SW 1271 (cell line): ENCODE measurements at regions not wholly inside any gene's neighbourhood (a gene's known extent, or its start where the extent isn't known, plus 50 kb on each side); places are given as distances from the start of the nearest gene placed in this dataset.

Experiments used
- DNase-seq, 2 experiments: peaks; one replicate each; lab custom pipeline; 2025; lab: John Stamatoyannopoulos, UW

DNA sequence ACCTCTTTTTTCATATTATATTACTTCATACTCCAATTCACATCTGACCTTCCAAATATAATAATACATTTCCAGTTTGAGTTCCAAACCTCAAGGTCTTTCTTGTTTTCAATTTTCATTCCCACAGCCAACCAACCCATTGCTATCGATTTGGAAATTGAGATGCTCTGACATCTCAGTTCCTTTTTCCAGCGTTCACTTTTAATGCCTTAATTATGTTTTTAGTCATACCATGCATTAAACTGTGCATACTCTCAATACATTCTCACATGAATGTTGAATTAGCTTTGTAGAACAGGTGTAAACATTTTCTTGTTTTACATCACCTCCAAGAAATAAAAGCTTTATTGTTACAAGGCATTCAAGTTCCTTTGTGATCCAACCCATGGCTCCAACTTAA lies 294.2 kb upstream of the ANO3 start:
- DNase-seq: no peak

DNA sequence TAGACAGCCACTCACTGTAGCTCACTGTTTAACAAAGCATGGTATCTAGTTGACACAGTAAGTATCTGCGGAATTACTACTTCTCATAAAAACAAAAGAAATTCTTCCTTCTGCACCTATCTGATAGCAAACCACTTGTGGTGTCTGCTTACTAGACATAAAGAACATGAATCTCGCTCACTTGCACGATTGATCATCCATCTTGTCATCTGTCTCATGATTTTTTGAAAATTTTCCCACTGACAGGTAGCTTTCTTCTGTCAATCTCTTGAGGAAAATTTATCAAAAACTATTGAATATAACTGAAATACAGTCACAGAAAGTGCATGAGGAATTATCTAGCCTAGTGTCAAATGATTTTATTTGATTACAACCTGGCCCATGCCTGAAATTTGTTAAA lies 291.6 kb upstream of the ANO3 start:
- no peak for DNase-seq

DNA sequence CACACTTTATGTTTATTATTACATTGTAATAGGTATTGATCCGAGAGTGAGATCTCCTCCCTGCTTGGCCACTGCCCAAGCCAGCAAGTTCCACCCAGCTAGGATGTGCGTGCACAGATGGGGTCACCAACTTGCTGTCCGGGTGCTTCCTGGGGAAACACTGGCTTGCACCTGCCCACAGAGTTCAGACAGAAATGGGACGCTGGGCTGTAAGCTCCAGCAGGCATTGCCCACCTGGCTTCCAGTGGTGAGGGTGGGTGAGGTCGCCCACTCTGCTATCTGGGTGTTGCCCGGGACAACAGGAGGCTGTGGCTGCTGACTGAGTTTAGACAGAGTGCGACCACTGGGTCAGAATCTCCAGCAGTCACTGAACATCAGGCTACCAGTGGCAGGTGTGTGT lies 289.8 kb upstream of the ANO3 start:
- no peak for DNase-seq

DNA sequence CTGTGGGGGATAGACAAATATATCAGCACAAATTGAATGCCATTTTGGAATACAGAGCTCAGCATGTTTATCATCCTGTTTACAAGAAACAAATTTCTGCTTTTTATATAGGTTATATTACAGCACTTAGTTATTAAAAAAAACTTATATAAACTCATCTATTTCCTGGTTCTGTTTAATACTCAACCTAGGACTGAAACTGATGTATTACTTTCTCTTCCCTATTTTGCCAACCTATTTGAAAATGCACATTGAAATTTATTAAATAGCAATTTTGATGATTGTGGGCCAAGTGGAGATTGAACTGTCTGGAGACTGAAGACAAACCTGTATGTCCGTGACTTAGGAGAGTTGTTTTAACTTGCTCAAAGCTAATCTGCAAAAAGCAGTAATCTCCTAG lies 288.3 kb upstream of the ANO3 start:
- no peak for DNase-seq

DNA sequence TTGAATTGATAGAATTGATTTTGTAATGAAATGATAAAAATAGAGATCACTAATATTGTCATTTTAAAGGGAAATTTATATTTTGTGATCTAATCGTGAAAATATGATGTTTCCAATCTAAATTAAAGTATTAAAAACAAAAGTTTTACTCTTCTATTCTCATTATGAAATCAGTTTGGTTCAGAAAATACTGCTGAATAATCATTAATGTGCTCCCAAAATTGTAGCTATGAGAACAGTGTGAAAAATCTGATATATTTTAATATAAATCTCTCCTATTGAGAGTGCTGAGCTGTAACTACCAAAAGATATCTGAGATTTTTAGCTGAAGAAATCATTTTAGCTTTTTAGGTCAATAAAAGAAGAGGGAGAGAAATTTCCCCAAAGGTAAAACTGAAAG lies 287.5 kb upstream of the ANO3 start:
- DNase-seq: no peak

DNA sequence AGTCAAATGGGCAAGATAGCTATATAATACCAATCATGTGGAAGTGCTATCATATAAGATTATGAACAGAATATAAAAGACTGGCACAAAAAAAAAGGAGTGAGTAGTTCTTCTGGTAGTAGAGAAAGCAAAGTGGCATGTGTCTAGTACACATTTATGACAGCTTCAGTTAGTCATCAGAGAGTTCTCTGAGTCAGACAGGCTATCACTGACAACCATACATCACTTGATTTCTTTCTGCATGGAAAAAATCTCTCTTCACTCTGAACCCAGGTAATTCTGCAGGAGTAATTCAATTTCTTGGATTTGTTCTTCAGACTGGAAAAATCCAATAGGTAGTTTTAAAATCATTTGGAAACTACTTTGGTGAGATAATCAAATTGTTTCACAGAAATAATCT lies 286.8 kb upstream of the ANO3 start:
- no peak for DNase-seq

DNA sequence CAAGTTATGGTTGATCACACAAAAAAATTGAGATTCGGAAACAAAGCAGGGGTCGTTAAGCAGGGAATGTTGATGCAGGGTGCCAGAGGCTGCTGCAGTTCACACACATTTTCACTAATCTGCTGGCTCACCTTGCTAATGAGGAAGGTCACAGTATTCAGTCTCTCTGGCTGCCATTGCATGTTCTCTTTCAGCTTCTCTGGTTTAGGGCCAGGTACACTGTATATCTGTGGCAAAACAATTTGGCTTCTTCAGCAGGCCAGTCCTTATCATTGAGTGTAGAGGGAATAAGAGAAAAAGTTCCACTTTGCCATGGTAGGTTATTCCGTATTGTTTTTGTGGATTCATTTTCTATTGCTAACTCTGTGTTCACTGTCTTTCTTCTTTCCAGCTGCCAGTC lies 283.7 kb upstream of the ANO3 start:
- no peak for DNase-seq

DNA sequence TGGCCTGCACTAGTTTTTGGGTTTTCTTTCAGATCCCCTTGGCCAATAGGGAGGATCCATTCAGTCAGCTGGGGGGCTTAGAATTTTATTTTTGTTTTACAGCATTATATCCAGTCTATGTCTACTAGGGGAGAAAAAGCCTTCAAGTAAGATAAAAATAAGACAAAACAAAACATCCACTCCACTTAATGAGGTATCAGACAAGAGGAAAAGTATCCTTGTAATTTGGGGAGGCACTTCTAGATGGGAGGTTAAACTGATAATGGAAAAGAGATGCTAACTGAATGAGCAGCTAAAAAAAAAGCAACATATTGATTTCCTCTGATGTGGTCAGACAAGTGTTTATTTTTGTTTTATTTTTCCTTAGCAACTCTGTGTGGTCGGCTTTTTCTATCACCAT lies 278.0 kb upstream of the ANO3 start:
- DNase-seq: no peak

DNA sequence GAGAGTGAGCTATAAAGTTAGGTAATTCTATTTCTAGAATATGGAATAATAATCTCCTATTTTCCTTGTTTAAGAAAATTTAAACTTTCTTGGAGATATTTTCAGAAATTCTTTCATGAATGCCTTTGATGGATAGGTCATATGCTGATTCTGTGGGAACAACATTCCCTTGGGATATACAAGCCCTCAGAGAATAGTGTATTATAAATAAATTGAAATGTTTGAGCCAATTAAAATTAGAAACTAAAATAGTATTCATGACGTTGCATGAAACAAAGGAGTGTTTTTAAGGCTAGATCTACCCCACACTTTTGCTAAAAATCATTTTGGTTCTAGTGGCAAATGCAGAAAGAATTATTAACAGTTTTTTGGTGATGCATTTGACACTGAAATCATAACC lies 269.3 kb upstream of the ANO3 start:
- DNase-seq: no peak

DNA sequence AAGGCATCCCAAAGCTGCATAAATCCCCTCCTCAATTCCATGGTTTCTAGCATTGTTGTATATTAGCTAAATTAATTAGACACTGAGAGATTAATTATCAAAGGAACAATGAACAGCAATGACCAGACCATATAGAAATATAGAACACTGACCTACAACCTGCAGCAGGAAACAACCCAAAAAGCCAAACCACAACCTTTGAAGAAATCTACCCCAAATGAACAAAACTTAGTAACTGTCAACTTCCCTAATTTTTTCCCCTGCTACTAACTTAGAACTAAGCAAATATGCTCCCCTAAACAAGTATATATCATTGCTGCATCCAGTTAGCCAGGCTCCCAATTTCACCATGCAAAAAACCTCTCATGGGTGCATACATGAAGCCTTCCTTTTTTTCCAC lies 268.0 kb upstream of the ANO3 start:
- no peak for DNase-seq

DNA sequence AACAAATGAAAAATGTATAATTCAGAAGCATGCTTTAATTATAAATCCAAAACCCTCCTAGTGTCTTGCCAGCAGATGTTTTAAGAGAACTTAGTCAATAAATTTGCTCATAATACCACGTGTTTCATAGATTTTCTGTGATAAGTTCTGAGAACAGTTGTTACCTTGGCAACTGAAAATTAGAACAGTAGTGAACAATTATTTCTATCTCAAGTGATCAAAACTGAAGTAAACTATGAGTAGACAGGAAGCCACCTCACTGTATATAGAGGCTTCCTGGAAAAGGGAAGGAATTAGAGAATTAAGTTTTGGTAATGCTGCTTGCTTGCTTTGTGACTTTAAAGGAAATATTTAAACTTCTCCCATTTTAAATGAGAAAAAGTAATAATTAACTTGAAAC lies 266.0 kb upstream of the ANO3 start:
- DNase-seq: no peak

DNA sequence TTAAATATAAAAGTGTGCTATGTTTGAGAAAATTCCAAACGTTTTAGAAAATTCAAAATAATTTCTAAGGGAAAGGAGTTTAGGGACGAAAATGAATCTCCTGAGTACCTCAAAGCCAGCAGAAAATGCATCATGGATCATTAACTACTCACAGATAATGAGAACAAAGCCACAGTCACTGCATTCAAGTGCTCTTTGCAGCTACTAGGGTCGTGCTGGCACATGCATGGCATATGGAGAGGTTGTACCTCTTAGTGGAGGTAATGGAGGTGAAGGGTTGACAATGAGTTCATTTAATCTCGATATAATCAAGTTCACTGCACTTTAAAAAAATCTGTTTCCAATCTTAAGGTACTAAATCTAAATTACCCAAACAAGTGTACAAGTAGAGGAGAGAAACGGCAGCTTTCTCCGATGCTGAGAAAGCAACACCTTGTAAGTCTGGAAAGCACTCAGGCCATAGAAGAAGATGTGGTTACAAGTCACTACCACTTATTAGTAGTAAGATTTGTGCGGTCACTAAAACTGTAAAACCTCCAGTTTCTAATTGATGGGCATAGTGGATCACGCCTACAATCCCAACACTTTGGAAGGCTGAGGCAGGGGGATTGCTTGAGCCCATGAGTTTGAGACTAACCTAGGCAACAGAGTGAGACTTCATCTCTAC lies 261.1 kb upstream of the ANO3 start:
- DNase-seq: no peak

DNA sequence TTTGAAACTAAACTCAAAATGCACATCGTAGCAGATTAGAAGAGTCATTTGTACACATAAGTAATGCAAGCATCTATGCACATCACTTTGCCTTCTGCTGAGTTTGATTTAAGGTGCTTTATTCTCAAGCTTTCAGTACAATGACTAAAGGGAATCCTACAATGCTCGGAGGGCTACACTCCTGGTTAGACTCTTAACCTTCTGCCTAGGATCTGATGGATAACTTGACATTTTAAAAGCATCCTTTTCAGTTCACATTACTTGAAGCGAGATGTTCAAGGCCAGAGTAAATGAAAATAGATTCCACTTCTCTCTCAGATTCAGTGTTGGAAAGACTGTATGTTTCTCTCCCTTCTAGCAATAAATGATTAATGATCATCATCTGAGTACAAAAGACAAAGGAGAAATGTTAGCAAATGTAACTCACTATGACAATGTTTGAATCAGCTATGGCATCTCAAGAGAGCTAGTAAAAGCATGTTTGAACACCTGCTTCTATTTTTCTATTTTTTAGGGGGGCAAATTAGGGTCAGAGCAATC lies 259.2 kb upstream of the ANO3 start:
- DNase-seq: no peak

DNA sequence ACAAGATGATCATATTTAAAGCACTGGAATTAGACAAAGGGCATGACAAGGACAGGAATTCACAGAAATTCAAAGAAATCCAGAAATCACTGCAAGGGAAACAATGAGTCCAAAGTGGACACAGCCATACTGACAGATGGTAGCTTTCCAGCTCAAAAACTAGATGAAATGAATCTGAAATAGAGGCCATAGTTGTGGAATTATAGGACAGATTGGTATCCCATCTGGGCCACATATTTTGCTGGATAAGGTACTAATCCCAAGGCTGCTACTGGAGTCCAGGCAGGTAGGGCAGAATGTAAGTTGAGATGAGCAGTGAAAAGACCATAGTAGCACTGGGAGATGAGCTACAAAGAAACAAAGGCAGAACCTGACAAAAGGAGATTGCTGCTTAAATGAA lies 258.3 kb upstream of the ANO3 start:
- DNase-seq: no peak

DNA sequence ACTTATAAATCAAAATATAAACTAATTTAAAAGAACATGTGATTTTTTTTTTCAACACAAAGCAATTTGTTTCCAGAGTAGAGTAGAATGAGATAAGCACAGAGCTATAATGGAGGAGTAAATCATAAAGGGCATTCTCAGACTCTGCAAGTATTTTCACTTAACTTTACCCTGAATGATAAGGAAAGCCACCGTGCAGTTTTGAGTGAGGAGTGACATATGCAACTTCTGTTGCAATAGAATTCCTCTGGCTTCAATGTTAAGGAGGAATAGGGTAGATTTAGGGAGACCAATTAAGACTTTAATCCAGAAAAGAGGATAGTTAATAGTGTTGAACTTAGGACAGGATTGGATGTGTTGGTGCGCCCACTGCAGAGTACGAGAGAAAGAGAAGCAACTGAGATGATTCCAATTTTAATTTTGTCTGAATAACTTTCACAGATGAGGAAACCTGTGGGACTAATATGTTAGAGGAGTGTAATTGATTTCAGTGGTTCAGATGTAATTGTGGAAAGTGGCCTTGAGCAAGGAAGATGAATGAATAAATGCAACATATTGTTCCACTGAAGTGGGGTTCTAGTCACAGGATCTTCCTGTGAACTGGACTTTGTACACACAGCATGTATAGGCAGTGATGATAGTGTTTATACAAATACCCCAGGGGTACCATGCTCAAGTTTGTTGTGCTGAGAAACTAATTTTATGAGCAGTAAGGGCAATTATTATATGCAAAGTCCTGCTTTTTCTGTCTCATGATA lies 255.5 kb upstream of the ANO3 start:
- no peak for DNase-seq

DNA sequence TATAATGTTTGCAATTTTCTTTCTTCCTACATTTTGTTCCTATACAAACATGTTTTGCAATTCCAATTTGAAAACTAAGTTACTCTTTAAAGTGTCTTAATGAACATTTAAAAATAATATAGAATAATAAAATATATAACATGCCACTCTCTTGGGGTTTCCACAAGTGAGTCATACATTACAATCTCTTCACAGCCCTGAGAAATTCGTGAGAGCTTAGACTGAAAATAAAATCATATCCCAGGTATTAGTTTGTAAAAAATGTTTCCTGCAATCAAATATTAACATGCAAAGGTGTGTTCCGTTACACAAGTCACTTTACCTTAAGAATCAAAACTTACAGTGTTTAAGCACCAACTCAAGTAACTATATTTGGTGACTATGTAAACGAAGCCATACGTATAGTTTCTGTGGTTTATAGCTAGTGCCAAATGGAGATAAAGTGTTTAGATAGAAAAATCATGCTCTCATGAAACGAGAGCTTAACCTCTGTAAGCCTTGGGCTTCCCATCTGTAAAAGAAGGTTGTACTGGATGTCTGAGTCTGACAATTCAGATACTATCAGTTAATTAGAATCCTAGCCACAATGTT lies 253.6 kb upstream of the ANO3 start:
- no peak for DNase-seq

DNA sequence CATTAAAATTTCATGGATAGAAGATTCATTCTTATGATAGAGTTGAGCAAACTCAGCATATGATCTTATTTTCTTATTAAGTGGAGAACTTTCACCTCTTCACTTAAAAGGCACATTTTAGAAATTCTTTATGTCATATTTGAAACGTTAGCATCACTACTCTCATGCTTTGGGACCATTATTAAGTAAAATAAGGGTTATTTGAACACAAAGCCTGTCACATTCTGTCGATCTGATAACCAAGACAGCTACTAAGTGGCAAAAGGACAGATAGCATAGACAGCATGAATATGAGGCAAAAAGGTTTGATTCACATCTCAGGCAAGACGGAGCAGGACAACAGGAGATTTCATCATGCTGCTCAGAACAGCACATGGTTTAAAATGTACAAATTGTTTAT lies 247.6 kb upstream of the ANO3 start:
- DNase-seq: no peak

DNA sequence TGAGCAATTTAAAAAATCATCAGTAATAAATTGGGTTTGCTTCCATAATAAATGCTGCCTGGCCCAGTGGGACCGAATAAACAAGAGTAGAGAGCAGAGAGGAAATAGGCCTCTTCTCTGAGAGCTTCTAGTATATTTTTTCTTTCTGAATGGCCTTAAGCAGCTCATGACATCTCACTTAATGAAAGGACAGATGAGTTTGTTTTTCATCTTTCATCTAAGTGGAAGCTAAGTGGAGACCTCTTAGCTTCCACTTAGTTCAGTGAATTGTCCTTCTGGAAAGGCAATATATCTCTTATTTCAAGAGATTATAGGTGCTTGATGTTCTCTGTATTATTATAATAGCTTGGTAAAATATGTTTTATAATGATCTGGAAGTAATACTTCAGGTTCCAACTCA lies 245.9 kb upstream of the ANO3 start:
- no peak for DNase-seq

DNA sequence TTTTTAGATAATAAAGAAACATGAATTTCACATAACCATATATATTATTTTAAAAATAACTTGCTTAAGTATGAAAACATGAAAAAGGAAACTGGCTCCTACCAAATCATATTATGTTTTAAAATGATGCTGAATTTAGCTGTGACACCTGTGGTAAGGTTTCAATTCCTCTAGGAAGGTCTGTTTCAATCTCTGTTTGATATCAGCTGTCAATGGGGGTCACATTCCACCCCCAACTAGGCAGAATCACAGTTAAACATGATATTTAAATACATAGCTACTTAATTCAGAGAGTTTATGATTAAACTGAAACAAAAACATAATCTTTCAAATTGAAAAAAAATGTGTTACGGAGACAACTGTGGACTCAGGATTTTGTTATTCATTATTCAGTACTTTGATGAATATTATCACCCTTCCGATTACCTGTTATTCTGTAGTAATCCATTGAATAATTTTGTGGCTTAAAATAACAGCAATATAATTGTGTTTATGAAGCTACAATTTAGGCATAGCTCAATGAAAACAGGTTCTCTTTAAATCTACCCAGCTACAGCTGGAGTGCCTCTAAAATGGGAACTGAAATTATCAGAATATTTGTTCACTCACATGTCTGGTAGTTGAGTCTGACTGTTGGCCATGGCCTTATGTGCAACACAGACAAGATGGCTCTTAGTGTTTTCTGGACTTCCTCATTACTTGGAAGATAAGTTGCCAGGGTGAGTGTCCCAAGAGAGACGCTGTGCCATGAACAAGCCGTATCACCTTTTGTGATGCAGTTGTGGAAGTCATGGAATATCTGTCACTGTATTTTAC lies 244.6 kb upstream of the ANO3 start:
- DNase-seq: no peak

DNA sequence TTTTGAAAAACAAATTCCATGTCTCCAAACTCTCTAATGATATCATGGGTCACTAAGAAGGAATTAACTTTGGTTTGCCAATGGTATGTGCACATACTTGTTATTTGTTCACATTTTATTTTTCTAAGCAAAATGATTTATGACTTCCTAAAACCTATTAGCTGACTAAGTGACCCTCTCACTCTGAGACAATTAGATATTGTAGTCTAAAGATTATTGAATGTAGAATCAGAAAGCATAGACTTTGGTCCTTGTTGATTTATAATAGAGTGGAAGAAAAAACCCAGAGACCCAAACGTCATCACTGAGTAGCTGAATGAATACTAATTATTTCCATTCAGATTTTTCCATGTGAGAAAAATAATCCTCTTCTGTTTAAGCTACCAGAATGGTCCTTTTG lies 243.5 kb upstream of the ANO3 start:
- DNase-seq: no peak

DNA sequence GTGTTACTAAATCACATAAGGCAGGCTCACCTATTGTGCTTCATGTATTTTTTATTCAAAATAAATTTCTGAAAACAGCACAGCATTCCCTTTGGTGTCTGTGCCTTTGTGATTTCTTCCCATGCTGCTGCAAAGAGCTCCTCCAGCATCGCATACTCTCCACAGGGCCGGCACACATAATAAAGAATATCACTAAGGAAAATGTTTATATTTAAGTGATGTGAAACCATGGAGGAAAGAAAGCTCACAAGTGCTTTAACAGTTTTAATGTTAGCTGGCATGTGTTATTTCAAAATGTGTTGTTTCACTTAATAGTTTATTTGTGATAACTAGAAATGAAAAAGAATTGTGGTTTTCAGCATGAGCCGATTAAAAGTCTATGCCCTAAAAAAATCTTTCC lies 241.3 kb upstream of the ANO3 start:
- no peak for DNase-seq

DNA sequence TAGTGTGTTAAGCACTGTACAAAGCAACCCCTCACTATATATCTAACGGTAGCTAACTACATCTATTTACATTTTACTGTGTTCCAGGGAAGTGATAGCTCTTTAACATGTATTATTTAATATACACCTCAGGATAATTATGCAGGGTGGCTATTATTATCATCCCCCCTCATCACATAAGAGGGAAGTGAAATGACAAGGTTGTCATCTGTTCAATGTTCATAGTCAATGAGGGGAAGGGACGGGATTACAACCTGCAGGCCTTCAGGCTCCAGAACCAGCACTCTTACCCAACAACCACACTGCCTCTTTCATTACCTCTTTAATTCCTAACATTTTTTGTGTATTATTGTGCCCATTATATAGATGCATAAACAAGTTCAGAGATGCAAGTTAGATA lies 238.7 kb upstream of the ANO3 start:
- no peak for DNase-seq

DNA sequence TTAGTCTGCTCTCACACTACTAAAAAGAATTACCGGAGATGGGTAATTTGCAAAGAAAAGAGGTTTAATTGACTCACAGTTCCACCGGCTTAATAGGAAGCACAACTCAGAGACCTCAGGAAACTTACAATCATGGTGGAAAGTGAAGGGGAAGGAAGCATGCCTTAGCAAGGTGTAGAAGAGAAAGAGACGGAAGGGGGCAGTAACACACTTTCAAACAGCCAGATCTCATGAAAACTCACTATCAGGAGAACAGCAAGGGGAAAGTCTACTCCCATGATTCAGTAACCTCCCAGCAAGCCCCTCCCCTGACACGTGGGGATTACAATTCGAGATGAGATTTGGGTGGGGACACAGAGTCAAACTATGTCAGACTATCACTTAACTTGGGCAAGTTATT lies 236.6 kb upstream of the ANO3 start:
- no peak for DNase-seq
